SK-N-SH (cell line): ENCODE measurements at regions not wholly inside any gene's neighbourhood (a gene's known extent, or its start where the extent isn't known, plus 50 kb on each side); places are given as distances from the start of the nearest gene placed in this dataset.

Experiments used
- CTCF ChIA-PET: fragments of 300-600, 350-600 bp; formaldehyde crosslinking; extraction: SDS; loops from one replicate; lab custom pipeline; 2021; lab: Yijun Ruan, JAX
- POLR2A ChIA-PET: fragments of 350-600 bp; sonication (Branson Sonifier 250); formaldehyde crosslinking; extraction: SDS; loops from one replicate; lab custom pipeline; 2020; ENCODE audit warnings: antibody characterized with exemption, inconsistent platforms; lab: Yijun Ruan, JAX
- DNase-seq: peaks from one replicate; pipeline ENCODE4 v3.0.0; 2012
- H2AFZ ChIP-seq: fragments of 200-600 bp; sonication (generic); 2 replicates; pipeline ENCODE4 v1.8.1; 2016; ENCODE audit warnings: antibody characterized with exemption, mild to moderate bottlenecking, low read depth
- H3F3A ChIP-seq: fragments of 200-600 bp; sonication (generic); replicated peaks from 2 replicates; pipeline ENCODE3; 2016; ENCODE audit warnings: antibody characterized with exemption, mild to moderate bottlenecking; ENCODE audit not compliant: insufficient read depth
- H3K27ac ChIP-seq, 2 experiments: fragments of 200-500 bp in 1 of 2; fragments of 200-600 bp in 1 of 2; sonication (Bioruptor generic) in 1 of 2; sonication (generic), shearing (Covaris generic) in 1 of 2; 2 replicates each; pipeline versions ENCODE4 v1.5.1 to v1.6.1; 2014 to 2016; ENCODE audit warnings: low read depth in 2 of 2, inconsistent platforms in 1 of 2, low read length in 1 of 2, mild to moderate bottlenecking in 1 of 2, mixed read lengths in 1 of 2
- H3K27me3 ChIP-seq: fragments of 200-600 bp; sonication (generic), shearing (Covaris generic); 2 replicates; pipeline ENCODE4 v1.6.1; 2016; ENCODE audit warnings: mixed run types; ENCODE audit not compliant: insufficient read depth
- H3K36me3 ChIP-seq, 2 experiments: fragments of 200-500 bp in 1 of 2; fragments of 200-600 bp in 1 of 2; sonication (Bioruptor generic) in 1 of 2; sonication (generic) in 1 of 2; replicated peaks in 1 of 2; 2 replicates each; pipeline versions ENCODE3 to v1.5.1; 2014 to 2016; ENCODE audit warnings: low read length in 1 of 2, mild to moderate bottlenecking in 1 of 2; ENCODE audit not compliant: insufficient read depth in 2 of 2, control insufficient read depth in 1 of 2
- H3K4me1 ChIP-seq, 2 experiments: fragments of 200-500 bp in 1 of 2; fragments of 200-600 bp in 1 of 2; sonication (Bioruptor generic) in 1 of 2; sonication (generic), shearing (Covaris generic) in 1 of 2; 2 replicates each; pipeline versions ENCODE4 v1.5.1 to v1.6.1; 2014 to 2016; ENCODE audit warnings: low read depth in 1 of 2, low read length in 1 of 2, mixed run types in 1 of 2; ENCODE audit not compliant: insufficient read depth in 2 of 2, control insufficient read depth in 1 of 2
- H3K4me2 ChIP-seq: fragments of 200-600 bp; sonication (generic), shearing (Covaris generic); 2 replicates; pipeline ENCODE4 v1.6.1; 2017; ENCODE audit warnings: mixed run types
- H3K4me3 ChIP-seq, 2 experiments: fragments of 200-500 bp in 1 of 2; fragments of 200-600 bp in 1 of 2; sonication (Bioruptor generic) in 1 of 2; sonication (generic), shearing (Covaris generic) in 1 of 2; 2 replicates each; pipeline versions ENCODE4 v1.5.1 to v1.8.1; 2014 to 2016; ENCODE audit warnings: low read depth in 2 of 2, inconsistent platforms in 1 of 2, low read length in 1 of 2, mild to moderate bottlenecking in 1 of 2, mixed read lengths in 1 of 2, moderate library complexity in 1 of 2
- H3K79me2 ChIP-seq: fragments of 200-600 bp; sonication (generic); 2 replicates; pipeline ENCODE4 v1.8.1; 2017; ENCODE audit warnings: mild to moderate bottlenecking; ENCODE audit not compliant: insufficient read depth
- H3K9ac ChIP-seq: fragments of 200-600 bp; sonication (generic); 2 replicates; pipeline ENCODE4 v1.6.1; 2017; ENCODE audit warnings: mixed run types
- H3K9me2 ChIP-seq: fragments of 200-600 bp; sonication (generic); 2 replicates; pipeline ENCODE4 v1.6.1; 2017; ENCODE audit warnings: mixed run types
- H3K9me3 ChIP-seq: fragments of 200-600 bp; sonication (generic); 2 replicates; pipeline ENCODE4 v1.6.1; 2017; ENCODE audit warnings: mixed run types, mild to moderate bottlenecking, moderate library complexity
- H4K20me1 ChIP-seq: fragments of 200-600 bp; sonication (generic); 2 replicates; pipeline ENCODE4 v1.6.1; 2017; ENCODE audit warnings: mild to moderate bottlenecking, mixed run types; ENCODE audit not compliant: insufficient read depth
- CHD2 ChIP-seq: fragments of 150-350 bp; IDR thresholded peaks from 2 replicates; pipeline ENCODE4 v1.6.1; 2018; ENCODE audit warnings: low read length; ENCODE audit not compliant: partially characterized antibody
- ELF1 ChIP-seq: IDR thresholded peaks from 2 replicates; pipeline ENCODE4 v1.4.0; 2012
- EP300 ChIP-seq, 2 experiments: IDR thresholded peaks; 2 replicates each; pipeline versions ENCODE4 v1.4.0 to v1.6.1; 2012; ENCODE audit warnings: borderline replicate concordance in 1 of 2, low read depth in 1 of 2, low read length in 1 of 2
- GABPA ChIP-seq: IDR thresholded peaks from 2 replicates; pipeline ENCODE4 v1.4.0; 2012; ENCODE audit warnings: low read depth, mild to moderate bottlenecking
- MAX ChIP-seq: IDR thresholded peaks from 2 replicates; pipeline ENCODE4 v1.4.0; 2012; ENCODE audit warnings: low read depth
- MEF2A ChIP-seq: IDR thresholded peaks from 2 replicates; pipeline ENCODE4 v1.4.0; 2012; ENCODE audit warnings: low read depth, borderline replicate concordance
- MXI1 ChIP-seq: IDR thresholded peaks from 2 replicates; pipeline ENCODE4 v1.6.1; 2012; ENCODE audit warnings: mild to moderate bottlenecking, low read depth, low read length, improper control_type of control experiment
- NRF1 ChIP-seq: IDR thresholded peaks from 2 replicates; pipeline ENCODE4 v1.6.1; 2012; ENCODE audit warnings: low read depth, mild to moderate bottlenecking, low read length
- POLR2AphosphoS5 ChIP-seq: IDR thresholded peaks from 2 replicates; pipeline ENCODE4 v1.6.1; 2012; ENCODE audit warnings: low read depth, low read length
- RAD21 ChIP-seq: IDR thresholded peaks from 2 replicates; pipeline ENCODE4 v1.6.1; 2012; ENCODE audit warnings: mild to moderate bottlenecking, low read length
- REST ChIP-seq: IDR thresholded peaks from 2 replicates; pipeline ENCODE4 v1.6.1; 2012; ENCODE audit warnings: mild to moderate bottlenecking, low read depth, low read length, moderate library complexity
- RFX5 ChIP-seq: IDR thresholded peaks from 2 replicates; pipeline ENCODE4 v1.6.1; 2012; ENCODE audit warnings: mild to moderate bottlenecking, improper control_type of control experiment, low read length
- SIN3A ChIP-seq: IDR thresholded peaks from 2 replicates; pipeline ENCODE4 v1.6.1; 2012; ENCODE audit warnings: low read depth, mild to moderate bottlenecking, low read length, moderate library complexity, borderline replicate concordance
- SMC3 ChIP-seq: IDR thresholded peaks from 2 replicates; pipeline ENCODE4 v1.6.1; 2012; ENCODE audit warnings: low read depth, low read length, improper control_type of control experiment
- TAF1 ChIP-seq: IDR thresholded peaks from 2 replicates; pipeline ENCODE4 v1.6.1; 2012; ENCODE audit warnings: low read depth, mild to moderate bottlenecking, low read length, moderate library complexity, borderline replicate concordance
- TCF12 ChIP-seq: IDR thresholded peaks from 2 replicates; pipeline ENCODE4 v1.4.0; 2012
- TEAD4 ChIP-seq: IDR thresholded peaks from 2 replicates; pipeline ENCODE4 v1.4.0; 2012; ENCODE audit warnings: mild to moderate bottlenecking, borderline replicate concordance; ENCODE audit not compliant: insufficient read depth
- WGBS: methylation state at CpG from one replicate; pipeline ENCODE4 v1.1.6; 2017; ENCODE audit warnings: low lambda C conversion rate; 5-methylcytosine and 5-hydroxymethylcytosine counted together
- TF ChIP-seq, protein P1 (sequence below): fragments of 150-350 bp; IDR thresholded peaks from 2 replicates; pipeline ENCODE4 v1.6.1; 2017; ENCODE audit warnings: antibody characterized with exemption, low read length, low read depth, borderline replicate concordance

GRCh38 chr12:91897025-91897515 lies 248.6 kb downstream of the BTG1 start:
- Histone ChIP-seq H3K9me3 (no peaks in the 10 kb centered on the region), H3K79me2 (no peaks in the 10 kb centered on the region), H2AFZ (no peak overlapping the region), H3F3A (no peaks in the 10 kb centered on the region), H3K9me2 (no peaks in the 10 kb centered on the region), H3K9ac (no peak overlapping the region), H3K27ac (no peak overlapping the region), H3K4me3 (no peak overlapping the region), H3K36me3 (no peaks in the 10 kb centered on the region), H3K27me3 (no peaks in the 10 kb centered on the region), H4K20me1 (no peaks in the 10 kb centered on the region), H3K4me2 (no peak overlapping the region), H3K4me1 (no peaks in the 10 kb centered on the region)
- ChIA-PET CTCF (interaction anchor here (1.2 kb wide), 1 partner anchor 711 kb away, joined by 3 read pairs; no protein-coding TSS in a partner anchor), POLR2A (no interaction called here)
- no peak for DNase-seq
- WGBS, result 82% methylated on average over 5 of the region's 5 CpGs
- TF ChIP-seq SIN3A (no peak), POLR2AphosphoS5 (no peak), SMC3 (no peak), TEAD4 (no peak), RAD21 (no peak), MXI1 (no peak), TCF12 (no peak), MAX (no peak), RFX5 (no peak), NRF1 (no peak), CHD2 (no peak), TAF1 (no peak), ELF1 (no peak), EP300 (IDR thresholded peaks at IDR 0.05; ENCODE audit: borderline replicate concordance in 1 of 2, low read depth in 1 of 2, low read length in 1 of 2) (no peak), MEF2A (no peak), REST (no peak), GABPA (no peak)
- TF ChIP-seq, protein P1, sequence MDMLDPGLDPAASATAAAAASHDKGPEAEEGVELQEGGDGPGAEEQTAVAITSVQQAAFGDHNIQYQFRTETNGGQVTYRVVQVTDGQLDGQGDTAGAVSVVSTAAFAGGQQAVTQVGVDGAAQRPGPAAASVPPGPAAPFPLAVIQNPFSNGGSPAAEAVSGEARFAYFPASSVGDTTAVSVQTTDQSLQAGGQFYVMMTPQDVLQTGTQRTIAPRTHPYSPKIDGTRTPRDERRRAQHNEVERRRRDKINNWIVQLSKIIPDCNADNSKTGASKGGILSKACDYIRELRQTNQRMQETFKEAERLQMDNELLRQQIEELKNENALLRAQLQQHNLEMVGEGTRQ, result no peak
